Activated T-helper 9 cell treated with anti-CD3 and anti-CD28 coated beads, Interleukin-2, amount 50 U/mL, for 16 hours (primary cell): ENCODE measurements at regions not wholly inside any gene's neighbourhood (a gene's known extent, or its start where the extent isn't known, plus 50 kb on each side); places are given as distances from the start of the nearest gene placed in this dataset.

Experiments
- DNase-seq: peaks from one replicate; pipeline ENCODE4 v3.0.0-alpha.2; 2020; ENCODE audit warnings: low read depth

- no peak for DNase-seq
Measured at GRCh38 chr2:550860-551567, 126.2 kb downstream of the TMEM18 start.

DNA sequence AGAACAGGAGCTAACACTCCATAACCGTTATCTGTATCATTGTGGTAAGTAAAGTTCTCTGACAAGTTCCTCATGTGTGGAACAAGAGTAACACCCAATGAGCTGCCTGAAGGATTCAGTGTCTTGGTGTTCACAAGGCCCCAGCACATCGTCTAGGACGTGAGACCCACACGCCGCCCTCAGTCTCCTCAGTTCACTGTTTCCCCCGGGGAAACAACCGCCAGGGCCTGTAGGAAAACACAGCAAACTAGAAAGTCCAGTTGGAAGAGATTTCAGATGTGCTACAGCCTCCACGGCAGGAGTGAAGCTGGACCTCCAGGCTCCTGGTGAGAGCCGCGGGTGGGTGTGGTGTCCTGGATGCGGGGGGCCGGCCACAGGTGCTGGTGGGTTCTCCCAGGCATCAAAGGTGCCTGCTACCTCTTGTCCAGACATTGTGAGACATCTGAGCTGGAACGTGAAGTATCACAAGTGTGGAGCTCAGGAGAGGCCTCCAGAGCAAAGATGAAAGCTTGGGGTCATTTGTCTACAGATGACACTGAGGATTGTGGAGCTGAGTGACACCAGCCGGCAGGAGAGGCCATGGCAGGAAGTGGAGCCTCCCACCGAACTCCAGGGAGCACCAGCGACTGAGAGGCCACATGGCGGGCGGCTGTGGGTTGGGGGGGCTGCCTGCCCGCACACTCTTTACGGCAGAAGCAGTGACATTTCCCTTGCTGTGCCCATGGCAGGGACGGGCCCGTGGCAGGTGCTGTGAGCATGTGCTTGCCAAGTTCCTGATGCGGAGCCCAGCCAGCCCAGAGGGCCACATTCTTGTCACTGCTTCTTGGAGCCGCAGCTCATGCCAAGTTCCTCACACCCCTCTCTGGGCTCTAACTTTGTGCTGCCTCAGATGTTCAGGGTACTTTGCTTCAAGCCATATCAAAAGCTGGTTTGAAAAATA, 131.2 kb downstream of the TMEM18 start:
- DNase-seq = no peak

DNA sequence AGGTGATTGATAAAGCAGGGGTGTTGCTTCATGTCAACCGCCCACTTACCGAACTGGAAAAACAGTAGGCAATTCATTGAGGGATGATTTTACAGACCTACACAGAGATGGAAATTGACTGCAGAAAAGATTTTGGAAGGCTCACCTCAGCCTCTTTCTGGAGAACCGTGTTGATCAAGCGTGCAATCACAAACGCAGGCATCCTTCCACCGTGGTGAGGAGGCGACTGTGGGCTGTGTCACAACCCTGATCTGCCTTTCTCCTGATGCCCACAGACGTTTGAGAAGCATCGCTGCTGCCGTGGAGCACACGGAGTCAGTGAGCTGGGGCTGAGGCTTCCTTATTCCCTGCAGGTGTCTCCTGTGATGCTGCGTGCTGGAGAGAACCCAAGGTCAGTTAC, 132.0 kb downstream of the TMEM18 start:
- DNase-seq = no peak

GRCh38 chr2:538646-539045, 138.6 kb downstream of the TMEM18 start:
- DNase-seq = no peak

DNA sequence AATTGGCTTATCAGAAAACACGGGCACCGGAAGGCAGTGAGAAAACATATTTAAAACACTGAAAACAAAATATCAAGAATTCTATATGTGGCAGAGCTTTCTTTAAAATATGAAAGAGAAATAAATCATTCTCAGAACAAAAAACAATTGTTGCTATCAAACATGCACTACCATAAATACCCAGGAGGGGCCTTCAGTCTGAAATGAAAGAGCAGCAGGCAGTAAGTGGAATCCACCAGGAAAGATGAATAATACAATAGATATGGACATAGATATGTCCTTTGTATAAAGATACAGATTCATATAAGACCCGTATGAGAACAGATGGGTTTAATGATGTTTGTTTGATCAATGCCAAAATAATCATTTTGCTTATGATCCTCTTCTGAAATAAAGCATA, 142.0 kb downstream of the TMEM18 start:
- DNase-seq = no peak

DNA sequence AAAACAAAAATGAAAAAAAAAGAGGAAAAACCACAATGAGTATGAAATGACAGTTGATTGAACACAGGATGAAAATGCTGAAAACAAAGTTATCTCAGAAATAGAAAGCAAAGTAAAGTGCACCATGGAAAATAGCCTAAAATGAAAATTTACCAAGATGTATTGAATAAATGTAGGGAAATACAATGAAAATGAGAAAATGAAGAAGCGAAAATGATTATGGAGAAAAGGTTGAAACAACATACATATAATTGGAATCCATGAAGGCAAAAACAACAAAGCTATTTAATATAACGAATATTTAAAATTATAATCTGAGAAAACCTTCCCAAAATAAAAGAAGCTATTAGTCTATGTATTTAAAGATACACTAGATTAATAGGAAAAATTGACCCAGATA, 147.4 kb downstream of the TMEM18 start:
- DNase-seq = no peak

- no peak for DNase-seq
Measured at GRCh38 chr2:529424-529823, 147.8 kb downstream of the TMEM18 start.

DNA sequence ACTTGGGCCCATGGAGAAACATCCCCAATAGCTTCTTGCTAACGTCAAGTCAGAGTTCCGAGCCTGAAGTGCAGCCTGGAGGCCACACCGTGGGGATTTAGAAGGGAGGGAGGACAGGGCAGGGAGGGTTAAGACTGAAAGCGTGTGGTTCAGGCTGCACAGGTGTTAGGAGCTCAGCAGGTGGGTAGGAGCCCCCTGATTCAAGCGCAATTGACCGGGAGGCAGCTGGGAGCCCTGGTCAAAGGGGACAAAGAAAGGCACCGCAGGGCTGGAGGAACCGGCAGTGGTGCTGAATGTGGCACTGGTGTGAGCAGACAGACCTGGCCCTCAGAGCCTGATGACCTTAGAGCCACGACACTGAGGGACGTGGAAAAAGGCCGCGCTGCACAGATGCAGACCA, 149.6 kb downstream of the TMEM18 start:
- no peak for DNase-seq

DNA sequence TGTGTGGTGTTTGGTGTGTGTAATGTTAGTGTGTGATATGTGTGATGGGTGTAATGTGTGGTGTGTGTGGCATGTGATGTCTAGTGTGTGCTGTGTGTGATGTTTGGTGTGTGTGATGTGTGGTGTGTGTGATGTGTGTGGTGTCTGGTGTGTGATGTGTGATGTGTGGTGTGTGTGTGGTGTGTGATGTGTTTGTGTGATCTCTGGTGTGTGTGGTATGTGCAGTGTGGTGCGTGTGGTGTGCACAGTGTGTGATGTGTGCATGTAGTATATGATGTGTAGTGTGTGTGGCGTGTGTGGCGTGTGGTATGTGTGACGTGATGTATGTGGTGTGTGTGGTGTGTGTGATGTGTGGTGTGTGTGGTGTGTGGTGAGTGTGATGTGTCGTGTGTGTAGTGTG, 150.3 kb downstream of the TMEM18 start:
- no peak for DNase-seq

- DNase-seq = no peak
Measured at GRCh38 chr2:525611-526010, 151.6 kb downstream of the TMEM18 start.

GRCh38 chr2:525021-525420, 152.2 kb downstream of the TMEM18 start:
- no peak for DNase-seq

DNA sequence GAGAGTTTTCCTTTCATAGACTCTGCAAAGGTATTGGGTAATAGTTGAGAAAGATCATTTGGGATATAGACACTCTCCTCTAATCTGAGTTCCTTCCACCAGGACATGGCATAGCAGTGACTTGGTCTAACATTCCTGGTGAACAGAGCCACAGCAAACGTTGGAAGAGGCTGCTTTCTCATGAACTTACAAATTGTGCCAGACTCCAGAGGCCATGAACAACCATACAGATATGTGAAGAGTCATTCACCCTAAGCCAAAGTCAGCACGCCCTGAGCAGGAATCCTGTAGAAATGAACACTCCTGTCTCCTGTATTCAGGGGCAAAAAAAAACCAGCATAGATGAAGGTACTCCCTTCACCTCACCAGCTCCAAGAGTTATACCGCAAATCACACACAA, 152.8 kb downstream of the TMEM18 start:
- no peak for DNase-seq

GRCh38 chr2:523698-524270, 153.4 kb downstream of the TMEM18 start:
- no peak for DNase-seq

GRCh38 chr2:522776-523175, 154.4 kb downstream of the TMEM18 start:
- no peak for DNase-seq

GRCh38 chr2:521853-522530, 155.2 kb downstream of the TMEM18 start:
- DNase-seq = no peak

DNA sequence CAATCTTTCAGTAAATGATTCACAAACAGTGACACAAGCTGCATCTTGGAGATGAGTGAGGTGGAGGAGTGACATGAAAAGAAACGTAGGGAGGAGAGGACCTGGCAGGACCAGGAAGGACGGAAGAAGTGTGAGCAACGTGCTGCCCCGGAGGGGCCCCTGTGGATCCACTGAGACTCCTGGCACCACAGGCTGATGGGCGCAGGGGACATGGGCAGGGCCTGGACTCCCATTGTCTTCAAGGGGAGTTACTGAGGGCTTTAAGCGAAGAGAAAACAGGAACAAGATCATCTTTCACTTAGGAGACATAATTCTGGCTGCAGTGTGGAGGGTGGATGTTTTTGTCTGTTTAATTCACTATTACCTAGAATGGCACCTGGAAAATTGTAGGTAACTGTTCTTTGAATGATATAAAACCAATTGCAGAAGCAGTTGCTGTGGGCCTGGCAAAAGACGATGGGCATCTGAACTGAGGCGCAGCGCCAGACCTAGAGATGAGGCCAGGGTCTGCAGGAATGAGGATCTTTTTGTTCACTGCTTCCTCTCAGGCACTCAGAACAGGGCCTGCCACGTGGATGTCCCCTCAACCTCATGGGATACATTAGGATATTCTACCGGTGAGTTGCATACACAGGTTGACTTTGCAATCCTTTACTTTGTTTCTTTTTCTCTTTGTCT, 156.4 kb downstream of the TMEM18 start:
- DNase-seq = no peak

DNA sequence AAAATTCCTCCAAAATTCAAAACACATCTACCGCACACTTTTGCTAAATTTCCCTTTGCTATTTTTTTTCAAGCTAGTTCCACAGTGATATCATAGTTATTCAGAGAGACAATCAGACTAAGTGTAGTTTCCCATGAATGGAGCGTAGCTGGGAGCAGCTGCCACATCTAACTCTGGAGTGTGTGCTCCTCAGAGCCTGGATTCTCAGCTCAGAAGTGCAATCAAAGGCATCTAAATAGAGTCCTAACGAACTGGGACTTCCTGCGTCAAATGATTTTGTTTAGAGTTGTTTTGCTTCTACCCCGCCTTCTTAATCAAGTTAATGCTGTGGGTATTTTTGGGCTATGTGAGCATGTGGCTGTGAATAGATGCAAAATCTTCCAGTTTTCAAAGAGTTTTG, 160.3 kb downstream of the TMEM18 start:
- DNase-seq = no peak

GRCh38 chr2:516131-516530, 161.1 kb downstream of the TMEM18 start:
- no peak for DNase-seq

DNA sequence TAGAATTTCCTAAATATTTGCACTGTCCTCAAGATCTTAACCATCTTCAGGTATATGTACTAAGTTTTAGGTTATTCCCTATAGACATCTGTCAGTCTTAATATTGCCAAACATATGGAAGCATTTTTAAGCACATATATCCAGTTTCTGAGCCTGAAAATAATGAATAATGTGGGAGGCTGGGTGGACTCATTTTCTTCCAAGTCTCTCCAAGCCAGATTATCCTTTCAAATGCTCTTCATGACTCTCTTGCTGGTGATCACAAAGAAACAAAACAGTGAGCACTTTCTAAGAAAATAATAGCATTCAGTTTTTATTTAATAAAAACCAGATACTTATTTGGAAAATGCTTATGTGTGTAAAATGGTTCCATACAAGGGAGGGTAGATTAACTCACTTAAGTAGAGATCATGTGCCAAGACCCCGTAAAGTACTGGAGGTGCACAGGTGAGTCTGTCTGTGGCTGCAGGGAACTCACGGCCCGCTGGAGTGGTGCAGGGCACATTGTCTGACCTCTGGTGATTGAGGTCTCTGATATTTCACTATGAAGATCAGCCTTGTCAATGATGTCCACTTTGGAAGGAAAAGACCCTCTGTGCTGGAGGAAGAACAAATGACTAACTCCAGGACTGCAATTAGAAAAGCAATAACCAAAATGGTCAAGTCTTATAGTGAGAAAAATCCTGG, 161.6 kb downstream of the TMEM18 start:
- no peak for DNase-seq

GRCh38 chr2:513981-514706, 163.1 kb downstream of the TMEM18 start:
- no peak for DNase-seq

DNA sequence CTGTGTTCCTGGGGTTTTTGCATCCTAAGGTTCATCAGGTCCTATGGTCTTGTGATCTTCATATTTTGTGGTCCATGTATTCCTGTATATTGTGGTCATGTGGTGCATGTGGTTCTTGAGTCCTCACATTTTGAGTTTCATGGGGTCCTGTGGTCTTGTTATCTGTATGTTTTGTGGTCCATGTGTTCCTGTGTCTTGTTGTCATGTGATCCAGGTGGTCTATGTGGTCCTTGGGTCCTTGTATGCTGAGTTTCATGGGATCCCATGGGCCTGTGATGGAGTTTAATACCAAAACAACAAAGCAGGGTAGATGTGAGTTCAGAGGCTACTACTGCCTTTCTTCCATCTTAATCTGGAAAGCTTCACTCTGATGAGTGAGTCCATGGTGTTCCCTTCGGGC, 166.4 kb downstream of the TMEM18 start:
- no peak for DNase-seq
